ENCODE measurements at regions not wholly inside any gene's neighbourhood (a gene's known extent, or its start where the extent isn't known, plus 50 kb on each side); places are given as distances from the start of the nearest gene placed in this dataset.

GRCh38 chr4:35970366-35970960, 273.9 kb downstream of the ARAP2 start:
- TF ChIP-seq POLR2A (IDR thresholded peaks at IDR 0.05) (no peak), CTCF (IDR thresholded peaks at IDR 0.05) (no peak), POLR2AphosphoS5 (IDR thresholded peaks at IDR 0.05) (no peak)

Measured in stomach (tissue), 4 donors.